ENCODE measurements at regions not wholly inside any gene's neighbourhood (a gene's known extent, or its start where the extent isn't known, plus 50 kb on each side); places are given as distances from the start of the nearest gene placed in this dataset.

DNA sequence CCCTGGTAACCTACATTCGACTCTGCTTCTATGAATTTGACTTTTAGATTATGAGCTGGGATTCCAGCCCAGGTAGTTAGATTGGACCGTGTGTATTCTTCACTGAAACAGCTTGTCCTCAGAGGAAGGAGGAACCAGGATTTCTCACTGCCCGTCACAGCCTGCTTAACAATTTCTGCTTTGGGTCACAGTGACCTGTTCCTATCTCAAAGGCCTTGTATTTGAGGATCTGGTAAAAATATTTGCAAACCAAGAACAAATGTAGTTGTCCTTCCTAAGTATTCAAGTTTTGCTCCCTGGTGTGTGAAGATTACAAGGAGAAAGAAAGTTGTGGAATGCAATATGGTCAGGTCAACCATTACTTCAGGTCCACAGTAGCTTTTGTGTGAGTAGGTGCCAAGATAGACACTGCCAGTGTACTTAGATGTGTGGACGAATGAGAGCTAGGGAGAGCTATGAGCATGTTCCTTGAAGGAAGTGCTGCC, 55.1 kb downstream of the KIF4B start:
- in situ Hi-C loops (cut with HindIII; ENCODE audit: low pct_unique_long_range_greater_than_20kb, low sequenced_read_pairs) = no loop called here
- no peak for DNase-seq (ENCODE audit: low read depth, low spot score)

DNA sequence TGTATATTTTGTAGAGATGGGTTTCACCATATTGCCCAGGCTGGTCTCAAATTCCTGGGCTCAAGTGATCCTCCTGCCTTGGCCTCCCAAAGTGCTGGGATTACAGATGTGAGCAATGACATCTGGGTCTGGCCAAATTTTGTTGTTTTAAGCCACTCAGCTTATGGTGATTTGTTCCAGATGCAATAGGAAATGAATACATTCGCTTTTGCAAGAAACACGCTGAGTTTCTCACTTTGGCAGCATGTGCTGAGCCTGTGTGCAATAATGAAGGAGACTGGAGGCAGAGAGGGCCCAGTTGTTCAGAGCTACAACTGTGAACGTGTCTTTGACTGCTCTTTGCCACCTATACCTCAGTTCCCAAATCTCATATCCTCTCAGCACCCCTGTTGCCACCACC, 56.4 kb downstream of the KIF4B start:
- in situ Hi-C loops (cut with HindIII; ENCODE audit: low pct_unique_long_range_greater_than_20kb, low sequenced_read_pairs) = no loop called here
- no peak for DNase-seq (ENCODE audit: low read depth, low spot score)

DNA sequence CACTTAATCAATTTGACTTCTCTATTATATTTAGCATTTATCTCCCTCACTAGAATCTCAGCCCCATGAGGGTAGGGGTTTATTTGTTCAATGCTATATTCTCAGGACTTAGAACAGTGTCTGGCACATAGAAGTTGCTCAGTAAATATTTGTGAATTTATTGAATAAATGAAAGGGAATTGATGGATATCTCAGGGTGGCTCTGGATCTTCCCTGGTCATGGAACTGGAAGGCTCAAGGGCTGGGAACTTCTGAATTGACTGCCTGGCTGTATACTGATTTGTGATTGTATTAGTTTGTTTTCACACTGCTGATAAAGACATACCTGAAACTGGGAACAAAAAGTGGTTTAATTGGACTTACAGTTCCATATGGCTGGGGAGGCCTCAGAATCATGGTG, 57.2 kb downstream of the KIF4B start:
- in situ Hi-C loops (cut with HindIII; ENCODE audit: low pct_unique_long_range_greater_than_20kb, low sequenced_read_pairs) = no loop called here
- no peak for DNase-seq (ENCODE audit: low read depth, low spot score)

DNA sequence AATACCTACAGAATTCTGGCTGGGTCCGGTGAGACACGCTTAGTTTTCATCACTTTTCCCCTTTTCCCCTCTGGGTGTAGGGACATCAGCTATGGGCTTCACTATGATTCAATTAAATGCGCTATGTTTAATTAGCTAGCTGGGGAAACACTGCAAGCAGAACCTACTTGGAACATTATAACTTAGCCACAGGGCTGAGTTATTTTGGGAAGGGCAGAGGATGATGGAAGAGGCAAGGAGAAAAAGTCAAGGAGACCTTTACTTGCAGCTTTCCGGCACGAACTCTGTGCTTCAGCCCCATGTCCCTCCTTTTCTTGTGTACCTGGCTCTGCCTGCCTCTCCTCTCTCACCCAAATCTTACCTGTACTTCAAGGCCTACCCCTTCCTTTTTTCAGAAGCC, 62.8 kb downstream of the KIF4B start:
- in situ Hi-C loops (cut with HindIII; ENCODE audit: low pct_unique_long_range_greater_than_20kb, low sequenced_read_pairs) = no loop called here
- DNase-seq (ENCODE audit: low read depth, low spot score) = no peak

DNA sequence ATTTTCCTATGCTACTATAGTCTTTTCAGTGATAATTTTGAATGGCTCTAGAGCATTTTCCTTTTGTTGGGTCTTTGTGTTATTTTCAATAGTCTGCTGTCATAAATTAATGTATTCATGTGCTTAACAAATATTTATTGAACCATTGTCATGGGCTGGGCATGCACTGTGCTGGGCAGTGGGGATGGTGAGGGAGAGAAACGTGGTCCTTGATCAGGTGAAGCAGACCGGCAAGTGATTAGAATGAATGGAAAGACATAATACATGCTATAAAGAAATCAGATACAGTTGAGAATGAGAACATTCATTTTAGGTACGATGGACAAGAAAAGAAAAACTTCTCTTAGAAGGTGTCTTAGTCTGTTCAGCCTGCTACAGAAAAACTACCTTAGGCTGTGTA, 66.1 kb downstream of the KIF4B start:
- in situ Hi-C loops (cut with HindIII; ENCODE audit: low pct_unique_long_range_greater_than_20kb, low sequenced_read_pairs) = no loop called here
- DNase-seq (ENCODE audit: low read depth, low spot score) = no peak

GRCh38 chr5:155080721-155081120, 67.2 kb downstream of the KIF4B start:
- in situ Hi-C loops (cut with HindIII; ENCODE audit: low pct_unique_long_range_greater_than_20kb, low sequenced_read_pairs) = no loop called here
- no peak for DNase-seq (ENCODE audit: low read depth, low spot score)

DNA sequence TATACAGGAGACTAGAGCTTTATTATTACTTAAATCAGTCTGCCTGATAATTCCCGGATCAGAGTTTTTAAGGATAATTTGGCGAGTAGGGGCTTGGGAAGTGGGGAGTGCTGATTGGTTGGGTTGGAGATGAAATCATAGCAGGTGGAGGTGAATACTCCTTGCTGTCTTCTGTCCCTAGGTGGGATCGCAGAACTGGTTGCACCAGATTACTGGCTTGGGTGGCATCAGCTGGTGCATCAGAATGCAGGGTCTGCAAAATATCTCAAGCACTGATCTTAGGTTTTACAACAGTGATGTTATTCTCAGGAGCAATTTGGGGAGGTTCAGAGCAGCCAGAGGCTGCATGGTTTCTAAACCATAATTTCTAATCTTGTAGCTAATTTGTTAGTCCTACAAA, 68.1 kb downstream of the KIF4B start:
- in situ Hi-C loops (cut with HindIII; ENCODE audit: low pct_unique_long_range_greater_than_20kb, low sequenced_read_pairs) = no loop called here

GRCh38 chr5:155082401-155082800, 68.8 kb downstream of the KIF4B start:
- no peak for DNase-seq (ENCODE audit: low read depth, low spot score)
- in situ Hi-C loops (cut with HindIII; ENCODE audit: low pct_unique_long_range_greater_than_20kb, low sequenced_read_pairs) = no loop called here

More for the DNA sequence above, 68.1 kb downstream of the KIF4B start:
- DNase-seq (ENCODE audit: low read depth, low spot score) = no peak

DNA sequence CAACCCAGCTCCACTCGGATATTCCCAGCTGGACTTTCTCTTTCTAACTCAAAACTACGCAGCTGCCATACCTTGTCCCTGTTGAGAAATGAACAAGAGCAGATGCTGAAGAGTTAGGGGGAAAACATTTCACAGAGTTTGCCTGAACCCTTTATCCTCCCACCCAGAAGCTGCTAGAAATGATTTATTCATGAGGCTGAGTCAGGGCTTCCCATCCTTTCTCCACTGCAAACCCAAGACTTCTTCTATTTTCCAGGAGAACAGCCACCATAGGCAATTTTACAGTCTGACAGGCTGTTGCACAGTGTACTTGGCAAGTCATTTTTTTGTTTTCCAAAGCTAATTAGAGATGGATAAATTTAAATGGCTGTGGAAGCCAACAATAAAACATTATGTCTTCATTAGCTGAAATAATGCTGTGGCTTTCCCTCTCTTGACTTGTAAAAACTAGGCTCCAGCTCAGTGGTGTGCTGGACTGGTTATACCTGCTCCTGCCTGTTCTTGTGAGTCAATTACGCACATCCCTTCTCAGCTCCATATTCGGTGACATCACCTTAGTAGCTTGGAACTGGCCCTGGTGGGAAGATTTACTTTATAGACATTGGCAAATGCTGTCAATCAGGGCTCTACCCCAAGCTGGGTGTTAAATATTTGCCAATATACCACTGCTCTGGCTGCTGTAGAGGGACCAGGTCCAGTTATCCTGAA, 71.9 kb downstream of the KIF4B start:
- no peak for DNase-seq (ENCODE audit: low read depth, low spot score)
- in situ Hi-C loops (cut with HindIII; ENCODE audit: low pct_unique_long_range_greater_than_20kb, low sequenced_read_pairs) = no loop called here

- no peak for DNase-seq (ENCODE audit: low read depth, low spot score)
- in situ Hi-C loops (cut with HindIII; ENCODE audit: low pct_unique_long_range_greater_than_20kb, low sequenced_read_pairs) = no loop called here
Measured at GRCh38 chr5:155087036-155087435, 73.5 kb downstream of the KIF4B start.

GRCh38 chr5:155088811-155089210, 75.3 kb downstream of the KIF4B start:
- in situ Hi-C loops (cut with HindIII; ENCODE audit: low pct_unique_long_range_greater_than_20kb, low sequenced_read_pairs) = no loop called here
- no peak for DNase-seq (ENCODE audit: low read depth, low spot score)

DNA sequence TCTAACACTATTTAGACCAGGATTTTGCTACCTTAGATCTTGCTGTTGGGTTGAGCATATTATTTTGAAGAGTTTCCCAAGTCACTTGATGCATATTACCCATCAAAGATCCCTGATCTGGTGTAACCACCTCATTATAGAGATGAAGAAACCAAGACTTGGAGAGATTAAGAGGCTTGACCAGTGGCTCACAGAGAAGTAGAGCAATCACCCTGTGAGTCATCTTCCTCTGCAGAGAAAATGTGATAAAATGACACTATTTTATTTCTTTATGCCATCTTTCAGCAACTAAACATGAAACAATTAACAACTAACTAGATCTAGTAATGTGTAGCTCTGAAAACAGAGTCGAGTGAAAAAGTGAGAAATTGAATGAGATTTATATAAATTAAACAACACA, 76.1 kb downstream of the KIF4B start:
- no peak for DNase-seq (ENCODE audit: low read depth, low spot score)
- in situ Hi-C loops (cut with HindIII; ENCODE audit: low pct_unique_long_range_greater_than_20kb, low sequenced_read_pairs) = no loop called here

DNA sequence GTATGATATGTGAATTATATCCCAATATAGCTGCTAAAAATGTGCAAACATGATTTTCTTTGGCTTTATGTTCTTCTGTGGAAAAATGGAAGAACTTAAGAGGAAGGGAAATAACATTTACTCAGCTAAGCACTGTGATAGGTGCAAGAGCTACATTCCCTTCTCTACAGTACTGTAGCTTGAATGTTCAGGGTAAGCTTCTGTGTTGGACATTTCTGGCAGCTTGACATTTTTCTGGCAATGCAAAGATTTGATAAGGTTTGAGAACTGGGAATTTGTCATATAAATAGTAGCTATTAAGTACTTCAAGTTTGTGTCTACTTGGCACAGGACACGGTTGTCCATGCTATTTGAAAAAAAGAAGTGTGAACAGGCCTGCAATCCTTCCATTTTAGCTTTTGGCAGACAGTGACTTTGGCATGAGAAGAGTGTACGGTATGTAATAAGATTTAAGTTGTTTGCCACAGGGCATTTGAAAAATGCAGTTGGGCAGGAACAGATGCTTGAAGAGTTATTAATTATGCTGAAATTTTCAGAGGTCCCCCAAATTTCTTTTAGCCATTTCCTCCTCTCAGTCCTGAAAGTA, 77.6 kb downstream of the KIF4B start:
- in situ Hi-C loops (cut with HindIII; ENCODE audit: low pct_unique_long_range_greater_than_20kb, low sequenced_read_pairs) = no loop called here
- DNase-seq (ENCODE audit: low read depth, low spot score) = no peak

GRCh38 chr5:155091768-155092717, 78.5 kb downstream of the KIF4B start:
- DNase-seq (ENCODE audit: low read depth, low spot score) = no peak
- in situ Hi-C loops (cut with HindIII; ENCODE audit: low pct_unique_long_range_greater_than_20kb, low sequenced_read_pairs) = no loop called here

DNA sequence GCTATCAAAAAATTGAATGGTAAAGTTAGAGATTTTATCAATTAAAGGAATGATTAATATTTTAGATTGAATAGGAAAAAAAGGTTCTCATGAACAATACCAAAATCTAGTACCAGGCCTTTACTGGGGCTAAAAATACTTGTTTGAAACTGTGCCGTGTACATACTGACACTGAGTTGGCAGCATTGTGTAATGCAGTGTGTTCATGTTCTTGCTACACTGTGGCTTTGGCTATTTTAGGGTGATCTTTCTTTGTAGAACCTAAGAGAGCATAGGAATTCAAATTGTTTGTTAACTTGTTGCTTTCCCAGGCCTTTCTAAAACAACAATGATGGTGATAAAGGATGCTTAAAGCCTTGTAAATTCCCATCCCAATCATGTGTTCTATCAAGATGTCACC, 80.9 kb downstream of the KIF4B start:
- DNase-seq (ENCODE audit: low read depth, low spot score) = no peak
- in situ Hi-C loops (cut with HindIII; ENCODE audit: low pct_unique_long_range_greater_than_20kb, low sequenced_read_pairs) = no loop called here

DNA sequence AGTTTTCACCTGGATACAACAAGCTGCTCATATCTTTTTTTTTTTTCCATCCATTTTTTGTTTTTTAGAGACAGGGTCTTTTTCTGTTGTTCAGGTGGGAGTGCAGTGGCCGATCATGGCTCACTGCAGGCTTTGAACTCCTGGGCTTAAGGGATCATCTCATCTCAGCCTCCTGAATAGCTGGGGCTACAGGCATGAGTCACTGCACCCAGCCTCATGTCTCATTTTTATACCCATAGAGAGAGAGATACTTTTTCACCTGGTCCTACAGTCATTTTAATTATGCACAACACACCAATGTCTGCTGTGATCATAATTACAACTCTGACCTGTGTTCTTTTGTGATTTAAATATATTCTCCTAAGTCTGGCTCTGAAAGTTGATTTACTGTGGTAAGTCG, 84.4 kb downstream of the KIF4B start:
- in situ Hi-C loops (cut with HindIII; ENCODE audit: low pct_unique_long_range_greater_than_20kb, low sequenced_read_pairs) = no loop called here
- no peak for DNase-seq (ENCODE audit: low read depth, low spot score)

- in situ Hi-C loops (cut with HindIII; ENCODE audit: low pct_unique_long_range_greater_than_20kb, low sequenced_read_pairs) = no loop called here
- no peak for DNase-seq (ENCODE audit: low read depth, low spot score)
Measured at GRCh38 chr5:155098433-155098832, 84.9 kb downstream of the KIF4B start.

DNA sequence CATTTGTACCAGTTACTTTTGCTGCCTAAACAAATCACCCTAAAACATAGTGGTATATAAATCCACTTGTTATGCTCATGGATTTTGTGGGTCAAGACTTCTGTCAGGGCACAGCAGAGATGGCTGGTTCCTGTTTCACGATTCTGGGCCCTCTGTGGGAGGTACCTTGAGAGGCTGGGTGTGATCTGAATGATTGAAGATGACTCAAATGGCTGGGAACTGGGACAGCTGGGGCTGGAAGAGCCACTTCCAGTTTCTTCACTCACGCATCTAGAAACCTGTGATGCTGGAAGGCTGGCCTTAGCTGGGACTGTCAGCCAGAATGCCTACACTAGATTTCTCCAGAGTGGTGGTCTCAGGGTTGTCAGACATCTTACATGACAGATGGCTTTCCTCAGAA, 88.1 kb downstream of the KIF4B start:
- no peak for DNase-seq (ENCODE audit: low read depth, low spot score)
- in situ Hi-C loops (cut with HindIII; ENCODE audit: low pct_unique_long_range_greater_than_20kb, low sequenced_read_pairs) = no loop called here
